HG02571 (cell line): ENCODE measurements at regions not wholly inside any gene's neighbourhood (a gene's known extent, or its start where the extent isn't known, plus 50 kb on each side); places are given as distances from the start of the nearest gene placed in this dataset.

ENCODE experiments used
- ATAC-seq: cut with Tn5 transposase; IDR thresholded peaks from one replicate; pipeline ENCODE4 v1.9.1; 2021; ENCODE audit warnings: mild to moderate bottlenecking, moderate library complexity; ENCODE audit not compliant: unreplicated experiment

DNA sequence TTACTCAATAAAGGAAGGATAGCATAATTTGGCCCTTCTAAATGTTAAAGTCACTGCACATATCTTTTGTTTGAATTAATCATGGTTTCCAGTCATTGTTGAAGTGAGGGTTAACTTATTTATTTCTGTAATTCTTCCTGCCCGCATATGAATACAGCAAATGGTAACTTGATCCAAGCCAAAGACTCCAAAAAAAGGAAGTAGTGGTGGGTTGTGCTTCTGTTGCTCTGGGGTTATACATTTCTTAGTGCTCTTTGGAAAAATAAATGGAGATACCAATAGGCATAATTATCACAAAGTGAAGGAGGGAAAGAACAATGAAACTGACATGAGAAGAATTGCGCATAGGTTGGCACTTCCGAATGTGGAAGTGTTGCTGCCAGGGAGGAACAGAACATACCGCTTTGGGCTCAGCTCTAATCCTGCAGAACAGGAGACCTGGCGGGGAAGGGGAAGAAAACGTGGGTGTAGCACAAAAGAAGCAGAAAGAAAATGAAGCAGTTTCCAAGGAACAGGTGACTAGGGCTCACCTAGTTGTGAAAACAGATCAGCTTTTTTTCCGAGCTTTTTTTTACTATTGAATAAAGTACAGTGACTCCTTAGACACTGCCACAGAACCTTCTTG lies 69.7 kb upstream of the TAF11L2 start:
- no peak for ATAC-seq

DNA sequence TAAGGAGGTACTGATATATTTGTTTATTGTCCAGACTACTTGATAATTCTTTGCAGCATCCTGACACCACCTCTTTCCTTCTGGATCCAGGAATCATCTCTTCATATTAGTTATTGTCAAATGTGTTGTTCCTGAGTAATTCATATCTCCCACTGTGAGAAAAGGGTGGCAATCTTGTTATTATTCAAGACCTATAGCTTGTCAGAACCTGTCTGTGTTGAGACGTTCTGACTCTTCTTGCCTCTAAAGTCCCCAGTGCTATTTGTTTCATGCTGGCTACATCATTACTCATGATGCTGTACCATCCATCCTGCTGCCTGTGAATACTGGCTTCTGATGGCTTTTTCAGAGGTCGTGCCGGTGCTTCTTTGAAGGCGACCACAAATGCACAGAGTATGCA lies 68.7 kb upstream of the TAF11L2 start:
- ATAC-seq, result no peak

- ATAC-seq, result no peak
Observed at GRCh38 chr5:17430241-17430640, 67.8 kb upstream of the TAF11L2 start.

DNA sequence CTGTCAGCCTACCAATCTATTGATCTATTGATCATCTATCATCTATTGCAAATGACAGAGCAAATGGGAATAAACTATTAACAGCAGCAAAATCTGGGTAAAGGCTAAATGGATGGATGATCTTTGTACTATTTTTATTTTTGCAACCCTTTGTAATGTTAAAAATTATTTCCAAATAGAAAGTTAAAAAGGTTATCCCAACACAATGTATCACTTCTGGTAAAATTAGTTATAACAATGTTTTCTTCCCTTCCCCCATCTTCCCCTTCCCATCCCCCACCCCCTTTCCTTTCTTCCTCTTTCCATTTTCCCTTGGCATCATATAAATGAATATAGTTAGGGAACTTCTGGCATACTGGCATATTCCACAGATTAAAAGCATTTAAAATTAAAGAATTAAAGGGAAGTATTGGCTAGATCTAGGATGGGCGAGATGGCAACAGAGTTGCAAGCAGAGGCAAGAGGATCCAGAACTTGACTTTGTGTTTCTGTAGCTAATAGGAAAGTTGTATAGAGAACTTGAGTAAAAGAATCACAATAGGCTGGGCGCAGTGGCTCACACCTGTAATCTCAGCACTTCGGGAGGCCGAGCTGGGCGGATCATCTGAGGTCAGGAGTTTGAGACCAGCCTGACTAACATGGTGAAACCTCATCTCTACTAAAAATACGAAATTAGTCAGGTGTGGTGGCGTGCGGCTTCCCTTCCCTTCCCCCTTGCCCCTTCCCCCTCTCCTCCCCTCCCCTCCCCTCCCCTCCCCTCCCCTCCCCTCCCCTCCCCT lies 66.6 kb upstream of the TAF11L2 start:
- no peak for ATAC-seq

- ATAC-seq, result no peak
Observed at GRCh38 chr5:17432569-17432968, 65.5 kb upstream of the TAF11L2 start.

DNA sequence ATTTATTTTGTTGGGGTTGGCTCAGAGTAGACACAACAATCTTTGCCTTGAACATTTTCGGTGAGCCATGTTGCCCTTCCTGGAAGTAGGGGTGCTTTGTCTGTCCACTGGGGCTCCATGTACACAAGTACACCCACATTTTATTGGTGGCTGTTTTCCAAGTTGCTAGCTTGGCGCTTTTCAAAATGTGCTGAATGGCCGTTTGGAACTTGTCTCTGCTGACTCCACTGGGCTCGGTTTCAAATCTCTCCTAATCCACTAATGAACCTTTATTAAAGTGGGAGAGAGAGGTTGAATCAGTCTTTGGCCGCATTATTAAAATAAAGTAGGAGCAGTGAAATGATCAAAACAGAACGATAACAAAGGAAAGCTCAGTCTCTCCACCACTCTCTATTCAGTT lies 64.6 kb upstream of the TAF11L2 start:
- no peak for ATAC-seq

DNA sequence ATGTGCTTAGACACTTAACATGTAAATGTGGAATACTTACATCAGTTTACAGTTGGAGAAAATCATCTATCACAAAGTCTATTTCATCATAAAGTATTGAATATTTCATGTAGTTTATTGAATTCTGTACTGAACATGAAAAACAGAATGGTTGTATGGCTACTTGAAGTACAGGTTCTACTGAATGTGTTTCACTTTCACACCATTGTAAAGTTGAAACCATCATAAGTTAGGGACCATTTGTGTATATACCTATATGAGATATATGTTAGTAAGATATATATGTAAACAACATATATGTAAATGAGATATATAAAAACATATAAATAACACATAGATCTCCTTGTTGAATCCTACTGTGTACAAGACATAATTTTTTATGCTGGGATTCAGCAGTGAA lies 63.0 kb upstream of the TAF11L2 start:
- no peak for ATAC-seq

GRCh38 chr5:17436350-17436749 lies 61.7 kb upstream of the TAF11L2 start:
- peak; percentile 36 for ATAC-seq

DNA sequence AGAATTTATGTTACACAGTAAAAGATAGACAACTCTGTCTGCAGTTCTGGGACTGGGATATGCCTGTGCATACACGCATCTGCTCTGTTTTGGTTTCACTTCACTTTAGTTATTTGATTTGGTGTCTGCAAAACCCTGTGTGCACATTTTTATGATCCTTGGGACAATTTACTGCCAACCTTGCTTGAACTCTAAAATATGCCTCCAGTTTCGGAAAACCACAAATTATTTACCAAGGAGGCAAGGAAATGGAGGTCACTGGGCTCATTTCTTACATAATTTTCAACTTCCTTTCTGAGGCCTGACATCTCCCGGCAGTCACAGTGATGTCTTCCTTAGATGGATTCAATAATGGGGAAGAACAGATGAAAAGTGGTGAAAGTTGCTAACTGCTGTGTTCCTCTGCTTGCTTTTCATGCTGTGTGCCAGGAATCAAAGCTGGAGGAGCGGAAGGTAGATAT lies 61.2 kb upstream of the TAF11L2 start:
- peak; percentile 74 for ATAC-seq

GRCh38 chr5:17438027-17438426 lies 60.0 kb upstream of the TAF11L2 start:
- ATAC-seq, result no peak

GRCh38 chr5:17439956-17440355 lies 58.1 kb upstream of the TAF11L2 start:
- ATAC-seq, result no peak

- no peak for ATAC-seq
Observed at GRCh38 chr5:17440766-17441165, 57.3 kb upstream of the TAF11L2 start.

DNA sequence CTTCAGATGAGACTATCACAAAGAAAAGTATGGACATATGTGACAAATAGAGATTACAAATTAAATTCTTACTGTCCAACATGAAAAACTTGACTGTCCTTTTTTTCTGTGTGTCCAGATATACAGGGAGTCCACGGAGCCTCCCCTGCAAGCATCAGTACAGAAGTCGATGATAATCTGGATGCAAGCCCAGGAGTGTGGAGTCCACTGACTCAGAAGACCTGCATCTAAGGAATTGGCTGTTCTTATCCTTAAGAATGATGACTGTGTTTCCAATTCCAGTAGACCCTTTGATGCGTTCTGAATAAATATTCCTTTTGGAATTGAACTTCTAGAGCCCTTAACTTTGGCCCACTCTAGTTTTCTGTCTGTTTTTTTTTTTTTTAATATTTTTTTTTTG lies 56.7 kb upstream of the TAF11L2 start:
- no peak for ATAC-seq

DNA sequence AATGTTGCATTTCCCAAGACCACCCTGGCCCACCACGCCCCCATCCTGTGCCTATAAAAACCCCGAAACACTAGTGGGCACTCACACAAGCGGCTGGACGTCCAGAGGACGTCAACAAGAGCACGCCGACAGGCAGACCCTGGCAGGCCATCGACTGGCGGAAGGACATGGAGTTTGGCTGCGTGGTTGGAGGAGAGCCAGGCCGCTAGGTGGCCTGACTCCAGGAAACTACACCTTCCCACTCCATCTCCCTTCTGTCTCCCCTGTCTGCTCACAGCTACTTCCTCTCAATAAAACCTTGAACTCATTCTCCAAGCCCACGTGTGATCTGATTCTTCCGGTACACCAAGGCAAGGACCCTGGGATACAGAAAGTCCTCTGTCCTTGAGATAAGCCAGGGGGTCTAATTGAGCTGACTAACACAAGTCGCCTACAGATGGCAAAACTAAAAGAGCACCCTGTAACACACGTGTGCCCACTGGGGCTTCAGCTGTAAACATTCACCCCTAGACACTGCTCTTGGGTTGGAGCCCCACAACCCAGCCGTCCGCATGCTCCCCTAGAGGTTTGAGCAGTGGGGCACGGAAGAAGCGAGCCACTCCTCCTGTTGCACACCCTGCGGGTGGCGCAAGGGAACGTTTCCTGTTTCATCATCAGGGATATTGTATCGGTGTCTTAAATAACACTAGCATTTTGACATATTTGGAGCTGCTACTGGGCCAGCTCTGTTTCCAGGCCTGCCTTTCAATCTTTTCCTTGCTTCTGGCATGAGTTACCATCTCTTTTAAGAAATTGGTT lies 54.5 kb upstream of the TAF11L2 start:
- no peak for ATAC-seq

DNA sequence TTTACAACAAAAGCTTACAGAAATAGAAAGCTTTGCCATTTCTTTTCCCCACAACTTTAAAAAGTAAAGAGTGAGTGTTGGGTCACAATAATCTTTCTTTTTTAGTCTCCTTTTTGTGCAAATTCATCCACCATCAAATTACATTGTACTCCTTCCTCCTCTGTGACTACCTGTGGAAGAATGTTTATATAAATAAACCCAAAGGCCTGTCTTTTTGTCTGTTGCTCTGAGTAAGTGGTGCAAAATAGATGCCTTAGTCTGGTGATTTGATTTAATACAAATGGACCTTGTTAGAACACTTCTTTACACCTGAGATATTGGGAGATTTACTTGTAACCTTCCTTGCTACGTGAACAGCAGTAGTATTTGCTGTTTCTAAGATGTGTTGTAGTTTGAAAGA lies 53.5 kb upstream of the TAF11L2 start:
- no peak for ATAC-seq

DNA sequence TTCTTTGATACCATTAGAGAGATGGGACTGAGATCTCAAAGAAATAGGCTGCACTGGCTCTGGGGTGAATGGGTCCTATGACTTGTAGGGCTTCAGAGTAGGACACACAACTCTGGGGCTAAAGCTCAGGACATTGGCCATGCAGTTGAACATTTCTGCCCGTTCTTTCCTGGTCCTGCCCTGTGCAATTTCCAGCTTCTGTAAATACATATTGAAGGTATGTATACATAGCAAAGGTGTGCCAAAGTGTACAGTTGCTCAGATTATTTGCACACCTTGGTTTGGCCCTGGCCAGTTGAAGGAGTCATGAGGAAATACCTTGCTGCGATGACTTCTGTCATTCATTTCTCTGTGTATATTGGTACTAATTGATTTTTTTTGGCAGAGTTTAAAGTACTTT lies 52.8 kb upstream of the TAF11L2 start:
- no peak for ATAC-seq
